ENCODE measurements at regions not wholly inside any gene's neighbourhood (a gene's known extent, or its start where the extent isn't known, plus 50 kb on each side); places are given as distances from the start of the nearest gene placed in this dataset.

DNA sequence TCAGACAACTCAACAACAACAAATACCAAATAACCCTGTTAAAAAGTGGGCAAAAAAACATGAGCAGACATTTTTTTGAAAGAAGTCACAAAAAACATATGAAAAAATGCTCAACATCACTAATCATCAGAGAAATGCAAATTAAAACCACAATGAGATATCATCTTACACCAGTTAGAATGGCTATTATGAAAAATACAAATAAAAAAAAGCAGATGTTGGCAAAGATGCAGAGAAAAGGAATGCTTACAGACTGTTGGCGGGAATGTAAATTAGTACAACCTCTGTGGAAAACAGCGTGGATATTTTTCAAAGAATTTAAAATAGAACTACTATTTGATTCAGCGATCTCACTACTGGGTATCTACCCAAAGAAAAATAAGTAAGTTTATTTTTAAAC is 114.0 kb downstream of the SLC38A4 start:
- DNase-seq, result no peak
- Mint-ChIP-seq H3K4me1 (ENCODE audit: low read depth, unreplicated experiment) (no peaks in the 10 kb centered on the region), H3K27ac (ENCODE audit: unreplicated experiment) (no peak overlapping the region), H3K27me3 (ENCODE audit: unreplicated experiment) (no peaks in the 10 kb centered on the region), H3K4me3 (ENCODE audit: low read depth, unreplicated experiment) (no peak overlapping the region), H3K36me3 (ENCODE audit: insufficient read depth, unreplicated experiment) (no peaks in the 10 kb centered on the region), H3K9me3 (ENCODE audit: low read depth, unreplicated experiment) (no peaks in the 10 kb centered on the region)
- TF ChIP-seq, protein P1, sequence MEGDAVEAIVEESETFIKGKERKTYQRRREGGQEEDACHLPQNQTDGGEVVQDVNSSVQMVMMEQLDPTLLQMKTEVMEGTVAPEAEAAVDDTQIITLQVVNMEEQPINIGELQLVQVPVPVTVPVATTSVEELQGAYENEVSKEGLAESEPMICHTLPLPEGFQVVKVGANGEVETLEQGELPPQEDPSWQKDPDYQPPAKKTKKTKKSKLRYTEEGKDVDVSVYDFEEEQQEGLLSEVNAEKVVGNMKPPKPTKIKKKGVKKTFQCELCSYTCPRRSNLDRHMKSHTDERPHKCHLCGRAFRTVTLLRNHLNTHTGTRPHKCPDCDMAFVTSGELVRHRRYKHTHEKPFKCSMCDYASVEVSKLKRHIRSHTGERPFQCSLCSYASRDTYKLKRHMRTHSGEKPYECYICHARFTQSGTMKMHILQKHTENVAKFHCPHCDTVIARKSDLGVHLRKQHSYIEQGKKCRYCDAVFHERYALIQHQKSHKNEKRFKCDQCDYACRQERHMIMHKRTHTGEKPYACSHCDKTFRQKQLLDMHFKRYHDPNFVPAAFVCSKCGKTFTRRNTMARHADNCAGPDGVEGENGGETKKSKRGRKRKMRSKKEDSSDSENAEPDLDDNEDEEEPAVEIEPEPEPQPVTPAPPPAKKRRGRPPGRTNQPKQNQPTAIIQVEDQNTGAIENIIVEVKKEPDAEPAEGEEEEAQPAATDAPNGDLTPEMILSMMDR (IDR thresholded peaks at IDR 0.05; ENCODE audit: unreplicated experiment), result no peak
- CTCF ChIA-PET, result no interaction called here
- BruUV-seq (replicated peaks), result no TSS peak
- intact Hi-C loops (cut with micrococcal nuclease; ENCODE audit: unreplicated experiment), result no loop called here

DNA sequence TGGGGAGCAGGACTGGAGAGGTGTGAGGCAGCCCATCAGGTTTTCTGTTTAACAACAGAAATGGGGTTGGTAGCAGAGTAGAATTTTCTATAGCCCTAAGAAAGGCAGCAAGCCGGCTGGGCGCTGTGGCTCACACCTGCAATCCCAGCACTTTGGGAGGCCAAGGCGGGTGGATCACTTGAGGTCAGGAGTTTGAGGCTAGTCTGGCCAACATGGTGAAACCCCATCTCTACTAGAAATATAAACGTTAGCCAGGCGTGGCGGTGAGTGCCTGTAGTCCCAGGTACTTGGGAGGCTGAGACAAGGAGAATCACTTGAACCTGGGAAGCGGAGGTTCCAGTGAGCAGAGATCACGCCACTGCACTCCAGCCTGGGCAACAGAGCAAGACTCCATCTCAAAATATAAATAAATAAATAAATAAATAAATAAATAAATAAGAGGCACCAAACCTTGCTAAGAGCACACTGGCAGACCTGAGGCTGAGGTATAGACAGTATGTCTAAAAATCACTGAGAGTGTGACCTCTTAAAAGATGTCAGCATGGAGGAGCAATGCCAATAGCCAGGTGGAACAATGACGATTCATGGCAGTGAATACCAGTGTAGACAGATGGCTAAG is 115.6 kb downstream of the SLC38A4 start:
- CTCF ChIA-PET, result no interaction called here
- Mint-ChIP-seq H3K36me3 (ENCODE audit: insufficient read depth, unreplicated experiment) (no peaks in the 10 kb centered on the region), H3K27ac (ENCODE audit: unreplicated experiment) (no peak overlapping the region), H3K4me1 (ENCODE audit: low read depth, unreplicated experiment) (no peaks in the 10 kb centered on the region), H3K27me3 (ENCODE audit: unreplicated experiment) (no peaks in the 10 kb centered on the region), H3K9me3 (ENCODE audit: low read depth, unreplicated experiment) (no peaks in the 10 kb centered on the region), H3K4me3 (ENCODE audit: low read depth, unreplicated experiment) (no peak overlapping the region)
- BruUV-seq (replicated peaks), result no TSS peak
- TF ChIP-seq, protein P1 (IDR thresholded peaks at IDR 0.05; ENCODE audit: unreplicated experiment), result no peak
- DNase-seq, result no peak
- intact Hi-C loops (cut with micrococcal nuclease; ENCODE audit: unreplicated experiment), result no loop called here

DNA sequence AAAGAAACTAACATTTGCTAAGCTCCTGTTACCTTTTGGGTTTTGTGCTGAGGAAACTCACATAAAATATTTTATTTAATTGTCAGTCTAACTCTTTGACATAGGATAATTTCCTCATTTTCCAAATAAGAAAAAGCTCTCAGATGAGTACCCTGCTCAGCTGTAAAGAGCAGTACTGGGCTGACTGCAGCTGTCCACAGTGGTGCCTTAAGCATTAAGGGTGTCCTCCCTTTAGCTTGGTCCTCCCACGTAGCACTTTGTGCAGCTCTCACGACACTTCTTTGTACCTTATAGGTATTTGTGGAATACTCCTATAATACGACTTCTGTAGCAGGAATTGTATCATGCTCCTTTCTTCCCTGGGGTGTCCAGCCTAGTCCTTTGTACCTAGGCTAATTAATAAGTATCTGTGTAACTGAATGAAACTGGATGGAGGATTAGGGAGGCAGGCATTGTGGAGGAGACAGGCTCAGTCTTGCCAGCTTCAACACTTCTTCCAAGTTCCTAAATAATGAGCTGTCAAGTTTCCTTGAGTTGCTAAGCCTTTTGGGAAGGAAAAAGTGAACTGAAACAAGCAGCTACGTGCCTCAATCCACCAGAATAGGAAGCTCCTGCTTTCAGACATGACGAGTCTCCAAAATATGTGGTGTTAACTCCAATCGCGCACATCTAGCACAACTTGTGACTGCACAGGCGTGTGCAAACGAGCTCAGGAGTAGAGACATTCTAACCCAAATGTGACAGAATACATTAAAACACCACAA is 123.0 kb downstream of the SLC38A4 start:
- no peak overlapping the region for H3K4me3 Mint-ChIP-seq (ENCODE audit: low read depth, unreplicated experiment)
- CTCF ChIA-PET, result interaction anchor here (0.6 kb wide), 1 partner anchor 33 kb away, joined by 5 read pairs; no protein-coding TSS in a partner anchor

DNA sequence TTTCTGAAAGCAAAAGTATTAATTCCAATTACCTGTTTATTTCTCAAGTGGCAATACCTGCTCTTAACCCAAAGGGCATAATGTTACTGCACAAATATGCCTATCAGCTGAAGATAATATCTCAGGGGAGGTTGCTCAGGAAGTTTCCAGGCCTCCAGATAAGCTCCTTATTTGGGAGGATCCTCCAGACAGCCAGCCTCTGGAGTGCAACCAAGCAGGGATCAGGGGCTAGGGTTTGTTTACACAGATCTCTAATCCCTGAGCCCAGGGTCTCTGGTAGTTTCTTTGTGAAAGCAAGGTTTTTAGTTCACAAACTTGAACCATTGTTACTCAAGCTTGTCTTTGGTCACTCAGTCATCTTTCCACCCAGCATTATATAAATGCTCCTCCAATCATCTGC is 124.4 kb downstream of the SLC38A4 start:
- Mint-ChIP-seq H3K4me3 (ENCODE audit: low read depth, unreplicated experiment) (no peak overlapping the region), H3K4me1 (ENCODE audit: low read depth, unreplicated experiment) (no peaks in the 10 kb centered on the region), H3K27me3 (ENCODE audit: unreplicated experiment) (no peaks in the 10 kb centered on the region), H3K36me3 (ENCODE audit: insufficient read depth, unreplicated experiment) (no peaks in the 10 kb centered on the region), H3K27ac (ENCODE audit: unreplicated experiment) (no peak overlapping the region), H3K9me3 (ENCODE audit: low read depth, unreplicated experiment) (peaks cover 5% of the 10 kb centered on the region)
- intact Hi-C loops (cut with micrococcal nuclease; ENCODE audit: unreplicated experiment), result no loop called here
- TF ChIP-seq, protein P1 (IDR thresholded peaks at IDR 0.05; ENCODE audit: unreplicated experiment), result no peak
- BruUV-seq (replicated peaks), result no TSS peak
- no peak for DNase-seq
- CTCF ChIA-PET, result no interaction called here

More for the DNA sequence above, 123.0 kb downstream of the SLC38A4 start:
- no peak for DNase-seq
- intact Hi-C loops (cut with micrococcal nuclease; ENCODE audit: unreplicated experiment), result no loop called here
- Mint-ChIP-seq H3K27me3 (ENCODE audit: unreplicated experiment) (no peaks in the 10 kb centered on the region), H3K4me1 (ENCODE audit: low read depth, unreplicated experiment) (no peaks in the 10 kb centered on the region), H3K36me3 (ENCODE audit: insufficient read depth, unreplicated experiment) (no peaks in the 10 kb centered on the region), H3K9me3 (ENCODE audit: low read depth, unreplicated experiment) (peaks cover 4% of the 10 kb centered on the region), H3K27ac (ENCODE audit: unreplicated experiment) (no peak overlapping the region)
- no TSS peak for BruUV-seq (replicated peaks)
- TF ChIP-seq, protein P1 (IDR thresholded peaks at IDR 0.05; ENCODE audit: unreplicated experiment), result no peak

Measured in Calu3 (cell line).